Peyer's patch (tissue), 4 donors: ENCODE measurements at regions not wholly inside any gene's neighbourhood (a gene's known extent, or its start where the extent isn't known, plus 50 kb on each side); places are given as distances from the start of the nearest gene placed in this dataset.
"Not testable (repeated sequence)": the region's sequence is repeated elsewhere in the genome, so short reads cannot be mapped to it uniquely, and the experiment has no call there.

Experiments
- DNase-seq, 3 donors: peaks; one replicate each; pipeline ENCODE4 v3.0.0-alpha.2; 2017 to 2019
- H3K27ac ChIP-seq, 4 donors: fragments of 200-600 bp; sonication (generic); one replicate each; pipeline ENCODE4 v1.5.1; 2016 to 2019
- H3K27me3 ChIP-seq, 2 donors: fragments of 200-600 bp; sonication (generic); one replicate each; pipeline ENCODE4 v1.5.1; 2019
- H3K36me3 ChIP-seq, 3 donors: fragments of 200-600 bp; sonication (generic); one replicate each; pipeline ENCODE4 v1.5.1; 2016 to 2019
- H3K4me1 ChIP-seq, 4 donors: fragments of 200-600 bp; sonication (generic); one replicate each; pipeline ENCODE4 v1.5.1; 2016 to 2019
- H3K4me3 ChIP-seq, 4 donors: fragments of 200-600 bp; sonication (generic); 1 replicate in 3 of 4; 2 replicates in 1 of 4; pipeline ENCODE4 v1.5.1; 2016 to 2019; ENCODE audit warnings: mild to moderate bottlenecking in 1 of 4
- H3K9me3 ChIP-seq, 4 donors: fragments of 200-600 bp; sonication (generic); one replicate each; pipeline ENCODE4 v1.5.1; 2016 to 2019; ENCODE audit warnings: mild to moderate bottlenecking in 1 of 4
- CTCF ChIP-seq, 6 experiments: fragments of 450-650 bp in 4 of 6; fragments of 200-600 bp in 2 of 6; sonication (generic) in 1 of 6; IDR thresholded peaks; one replicate each; pipeline ENCODE4 v1.5.1; 2017 to 2019; ENCODE audit warnings: antibody characterized with exemption in 6 of 6, mild to moderate bottlenecking in 3 of 6, moderate library complexity in 1 of 6
- POLR2A ChIP-seq, 2 donors: fragments of 450-650 bp; IDR thresholded peaks; one replicate each; pipeline ENCODE4 v1.5.1; 2017; ENCODE audit warnings: antibody characterized with exemption in 2 of 2, mild to moderate bottlenecking in 2 of 2, moderate library complexity in 2 of 2

- TF ChIP-seq CTCF (IDR thresholded peaks at IDR 0.05) (peak in 4 of 6 experiments; percentile 28 to 49 (median 35)), POLR2A (IDR thresholded peaks at IDR 0.05) (no peak)
- Histone ChIP-seq H3K4me1 (no peaks in the 10 kb centered on the region), H3K9me3 (no peaks in the 10 kb centered on the region), H3K4me3 (no peak overlapping the region), H3K27me3 (no peaks in the 10 kb centered on the region), H3K36me3 (no peaks in the 10 kb centered on the region), H3K27ac (no peak overlapping the region)
- DNase-seq = no peak
These were observed 116.3 kb downstream of the TANC2 start for GRCh38 chr17:63082273-63082861.

GRCh38 chr17:63082952-63083351, 116.9 kb downstream of the TANC2 start:
- TF ChIP-seq CTCF (IDR thresholded peaks at IDR 0.05) (no peak), POLR2A (IDR thresholded peaks at IDR 0.05) (no peak)
- no peak for DNase-seq
- no peak overlapping the region for H3K27ac ChIP-seq

GRCh38 chr17:63086483-63087185, 120.6 kb downstream of the TANC2 start:
- Histone ChIP-seq H3K27ac (no peak overlapping the region), H3K36me3 (no peaks in the 10 kb centered on the region), H3K27me3 (no peaks in the 10 kb centered on the region), H3K9me3 (no peaks in the 10 kb centered on the region), H3K4me3 (no peak overlapping the region), H3K4me1 (no peaks in the 10 kb centered on the region)
- no peak for DNase-seq
- no peak for TF ChIP-seq CTCF (IDR thresholded peaks at IDR 0.05)
- TF ChIP-seq POLR2A (IDR thresholded peaks at IDR 0.05) = no peak

More at GRCh38 chr17:63082952-63083351, 116.9 kb downstream of the TANC2 start:
- Histone ChIP-seq H3K9me3 (no peaks in the 10 kb centered on the region), H3K27me3 (no peaks in the 10 kb centered on the region), H3K4me3 (no peak overlapping the region), H3K4me1 (no peaks in the 10 kb centered on the region), H3K36me3 (no peaks in the 10 kb centered on the region)

- H3K4me3 ChIP-seq, H3K27me3 ChIP-seq, DNase-seq, H3K27ac ChIP-seq, H3K9me3 ChIP-seq, H3K4me1 ChIP-seq, H3K36me3 ChIP-seq: not testable (repeated sequence)
These were observed 124.5 kb downstream of the TANC2 start for GRCh38 chr17:63090358-63091114.

- H3K4me3 ChIP-seq, H3K4me1 ChIP-seq, H3K27me3 ChIP-seq, DNase-seq, H3K27ac ChIP-seq, H3K9me3 ChIP-seq, H3K36me3 ChIP-seq: not testable (repeated sequence)
These were observed 125.9 kb downstream of the TANC2 start for GRCh38 chr17:63091909-63092308.

- Histone ChIP-seq H3K4me3 (no peak overlapping the region), H3K27me3 (no peaks in the 10 kb centered on the region), H3K27ac (no peak overlapping the region), H3K4me1 (no peaks in the 10 kb centered on the region), H3K36me3 (no peaks in the 10 kb centered on the region), H3K9me3 (no peaks in the 10 kb centered on the region)
- TF ChIP-seq CTCF (IDR thresholded peaks at IDR 0.05) (no peak), POLR2A (IDR thresholded peaks at IDR 0.05) (no peak)
- no peak for DNase-seq
These were observed 128.6 kb downstream of the TANC2 start for GRCh38 chr17:63094631-63095030.
